OCI-LY7 (cell line): ENCODE measurements at regions not wholly inside any gene's neighbourhood (a gene's known extent, or its start where the extent isn't known, plus 50 kb on each side); places are given as distances from the start of the nearest gene placed in this dataset.

Experiments
- CTCF ChIP-seq: fragments of 200-600 bp; sonication (generic); conservative IDR thresholded peaks from 2 replicates; pipeline ENCODE4 v1.5.1; 2014; ENCODE audit warnings: mild to moderate bottlenecking, antibody characterized with exemption, low read length, moderate library complexity, mixed read lengths
- EZH2phosphoT487 ChIP-seq: fragments of 200-600 bp; sonication (generic); IDR thresholded peaks from 2 replicates; pipeline ENCODE4 v1.6.1; 2018; ENCODE audit warnings: low read depth, borderline replicate concordance, mild to moderate bottlenecking, mixed run types, antibody characterized with exemption, low read length, moderate library complexity, mixed read lengths

DNA sequence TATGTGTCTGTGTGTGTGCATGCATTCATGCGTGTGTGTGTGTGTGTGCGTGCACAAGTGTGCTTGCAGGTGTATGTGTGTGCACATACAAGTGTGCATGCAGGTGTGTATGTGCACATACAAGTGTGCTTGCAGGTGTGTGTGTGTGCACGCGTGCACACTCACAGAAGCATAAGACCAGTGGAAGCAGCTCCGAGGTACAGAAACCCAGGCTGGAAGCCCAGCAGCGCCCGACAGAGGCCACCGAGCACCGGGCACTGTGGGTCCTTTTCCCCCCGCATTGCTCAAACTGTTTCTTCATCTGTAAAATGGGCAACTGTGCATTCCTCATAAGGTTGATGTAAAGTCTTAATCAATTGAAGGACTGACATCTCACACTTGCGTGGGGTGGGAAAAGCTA is 243.3 kb upstream of the TCERG1L start:
- TF ChIP-seq CTCF (no peak), EZH2phosphoT487 (no peak)
